Mesenteric fat pad (tissue), 1 donor: ENCODE measurements at regions not wholly inside any gene's neighbourhood (a gene's known extent, or its start where the extent isn't known, plus 50 kb on each side); places are given as distances from the start of the nearest gene placed in this dataset.

Experiments
- DNase-seq: peaks from one replicate; pipeline ENCODE4 v3.0.0-alpha.2; 2020; ENCODE audit warnings: low spot score
- donor health status: DM: yes; HTN: yes; CAD: no.

- no peak for DNase-seq
These were observed 183.4 kb downstream of the ENGASE start for GRCh38 chr17:79258041-79258440.

- no peak for DNase-seq
These were observed 181.4 kb downstream of the ENGASE start for GRCh38 chr17:79255926-79256585.

DNA sequence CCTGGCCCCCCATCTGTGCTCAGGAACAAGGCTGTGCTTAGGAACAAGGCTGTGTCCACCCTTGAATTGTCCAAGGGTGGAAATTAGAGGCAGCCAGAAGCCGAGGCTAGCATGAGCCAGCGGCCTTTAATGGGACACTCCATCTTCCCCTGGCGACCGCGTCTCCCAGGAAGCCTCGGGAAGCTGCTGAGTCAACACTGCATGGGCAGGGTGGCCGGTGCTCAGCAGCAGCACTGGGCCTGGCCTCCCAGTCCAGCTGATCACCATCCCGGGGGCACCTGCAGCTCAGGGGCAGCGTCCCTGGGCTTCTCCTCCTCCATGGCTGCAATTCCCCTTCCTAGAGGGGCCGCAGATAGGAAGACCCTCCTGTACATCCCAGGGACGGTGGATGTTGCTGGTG, 180.8 kb downstream of the ENGASE start:
- no peak for DNase-seq

DNA sequence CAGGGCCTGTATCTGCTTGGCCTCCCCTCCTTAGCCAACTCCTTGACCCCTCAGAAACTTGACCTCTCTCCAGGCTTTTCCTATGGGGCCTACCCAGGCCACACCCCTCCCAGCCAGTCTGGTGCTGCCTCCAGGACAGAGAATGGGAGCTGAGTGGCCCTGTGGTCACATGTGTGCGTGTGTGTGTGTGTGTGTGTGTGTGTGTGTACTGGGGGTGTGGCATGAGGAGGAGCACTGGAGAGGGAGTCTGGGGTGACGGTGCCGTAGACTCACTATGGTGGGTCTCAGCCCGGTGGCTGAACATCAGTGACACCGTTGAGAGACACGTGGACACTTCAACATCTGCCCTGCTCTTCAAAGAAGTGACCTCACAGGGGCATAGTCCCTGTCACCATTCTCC, 180.4 kb downstream of the ENGASE start:
- DNase-seq: no peak

DNA sequence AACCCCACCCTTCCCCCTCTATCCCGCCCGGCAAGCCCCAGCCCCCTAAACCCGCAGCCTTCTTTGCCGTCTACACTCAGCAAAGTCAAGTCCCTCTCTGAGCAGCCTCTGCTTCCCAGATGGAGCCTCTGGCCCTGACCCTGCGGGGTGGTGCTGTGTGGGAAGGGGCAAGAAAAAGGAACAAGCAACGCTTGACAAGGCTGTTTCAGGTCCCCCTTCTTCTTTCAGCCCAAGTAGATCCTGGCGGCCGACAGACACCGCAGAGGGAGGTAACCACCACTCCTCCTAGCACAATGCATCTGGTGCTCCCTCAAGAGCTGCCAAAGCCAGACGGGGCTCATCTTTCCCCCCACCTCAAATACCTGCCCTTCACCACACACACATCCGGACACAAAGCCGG, 178.3 kb downstream of the ENGASE start:
- DNase-seq: no peak

DNA sequence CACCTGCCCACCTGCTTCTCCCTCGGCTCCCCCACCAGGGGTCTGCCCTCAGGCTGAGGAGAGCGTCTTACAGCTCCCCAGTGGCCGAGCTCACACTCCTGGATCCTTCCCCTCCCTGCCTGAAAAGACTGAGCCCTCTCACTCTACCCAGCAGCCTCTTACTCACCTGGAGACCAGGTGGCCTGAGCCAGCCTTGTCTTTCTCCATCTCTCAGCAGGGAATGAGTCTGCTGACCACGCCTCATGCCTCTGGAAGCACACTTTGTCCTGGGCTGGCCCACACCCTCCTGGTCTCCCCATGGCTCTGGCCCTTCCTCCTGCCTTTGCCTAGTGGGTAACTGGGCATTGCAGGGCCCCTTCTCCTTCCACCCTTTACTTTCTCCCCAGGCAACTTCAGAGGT, 177.2 kb downstream of the ENGASE start:
- no peak for DNase-seq

DNA sequence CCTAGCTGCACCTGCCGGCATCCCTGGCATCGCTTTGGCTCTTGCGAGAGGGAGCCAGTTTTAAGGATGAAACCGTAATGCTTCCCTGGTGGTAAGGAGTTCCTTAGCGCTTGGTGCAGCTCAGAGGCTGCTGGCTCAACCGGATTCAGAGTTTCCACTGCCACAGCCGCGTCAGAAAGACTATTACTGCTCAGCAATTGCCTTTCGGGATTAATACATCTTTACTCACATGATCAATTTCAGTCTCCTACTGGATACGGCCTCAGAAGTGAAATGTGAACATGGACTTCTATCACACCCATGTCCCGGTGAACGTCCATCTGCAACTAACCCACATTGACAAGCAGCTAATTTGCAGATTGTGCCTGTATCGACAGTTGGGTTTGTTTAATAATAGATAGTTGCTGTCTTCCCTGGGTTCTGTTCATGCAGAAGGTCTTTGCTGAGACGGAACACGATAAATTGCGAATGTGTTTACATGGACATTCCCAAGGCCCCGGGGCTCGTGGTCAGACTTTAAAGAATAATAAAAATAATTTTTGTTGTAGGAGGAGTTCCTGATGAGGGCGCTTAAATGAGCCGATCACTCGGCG, 175.4 kb downstream of the ENGASE start:
- no peak for DNase-seq

GRCh38 chr17:79248843-79249493, 174.3 kb downstream of the ENGASE start:
- DNase-seq: no peak

DNA sequence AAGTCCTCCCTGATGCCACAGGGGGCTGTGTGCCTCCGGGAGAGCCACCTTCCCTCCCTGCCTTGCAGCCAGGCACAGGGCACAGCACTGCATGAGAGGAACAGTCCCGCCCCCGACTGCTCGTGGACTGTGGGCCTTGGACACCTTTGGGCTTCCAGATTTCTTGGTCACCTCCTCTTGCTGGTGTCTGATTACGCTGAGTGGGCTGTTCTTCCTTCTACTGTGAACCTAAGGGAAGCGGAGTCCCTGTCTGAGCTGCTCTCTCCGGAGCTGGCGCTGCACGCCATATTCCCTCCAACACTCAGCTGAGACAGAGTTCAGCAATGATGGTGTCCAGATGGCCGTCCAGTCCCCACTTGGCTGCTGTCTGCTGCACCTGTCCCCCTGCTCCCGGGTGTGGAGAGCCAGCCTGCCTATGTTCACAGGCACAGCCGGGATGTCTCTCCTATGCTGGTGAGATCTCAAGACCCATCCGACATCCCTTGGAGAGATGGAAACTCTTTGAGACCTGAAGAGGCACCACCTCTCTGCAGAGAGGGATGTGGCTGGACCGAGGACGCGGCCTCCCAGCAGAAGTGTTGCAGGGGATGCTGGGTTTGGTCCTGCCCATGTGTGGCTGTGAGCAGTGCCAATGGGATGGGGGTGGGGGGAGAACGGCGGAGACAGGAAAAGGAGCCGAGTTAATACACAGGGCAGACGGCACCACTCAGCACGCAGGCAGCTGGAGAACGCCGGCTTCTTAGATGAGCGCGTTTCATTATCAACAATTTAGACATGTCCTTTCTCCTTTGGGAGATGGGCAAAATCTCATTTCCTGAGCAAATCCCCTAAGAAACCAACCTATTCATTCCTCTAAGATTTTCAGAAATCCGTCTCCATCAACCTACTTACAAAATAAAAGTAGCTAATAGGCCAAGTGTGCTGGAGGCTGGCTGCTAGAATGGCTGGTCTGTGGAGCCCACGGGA, 171.9 kb downstream of the ENGASE start:
- no peak for DNase-seq

- no peak for DNase-seq
These were observed 170.0 kb downstream of the ENGASE start for GRCh38 chr17:79244665-79245064.

DNA sequence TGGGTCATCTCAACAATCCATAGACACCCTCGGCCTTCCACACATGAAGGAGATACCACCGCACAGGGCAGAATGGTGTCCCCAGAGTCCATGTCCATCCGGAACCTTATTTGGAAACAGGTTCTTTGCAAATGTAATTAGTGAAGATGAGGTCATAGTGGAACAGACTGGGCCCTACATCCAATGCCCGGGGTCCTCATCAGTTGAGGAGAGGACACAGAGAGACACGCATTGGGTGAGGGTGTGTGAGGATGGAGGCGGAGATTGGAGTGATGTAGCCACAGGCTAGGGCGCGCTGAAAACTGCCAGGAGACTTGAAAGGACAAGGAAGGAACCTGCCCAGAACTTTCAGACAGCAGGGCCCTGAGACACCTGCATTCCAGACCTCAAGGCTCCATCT, 169.4 kb downstream of the ENGASE start:
- DNase-seq: no peak

DNA sequence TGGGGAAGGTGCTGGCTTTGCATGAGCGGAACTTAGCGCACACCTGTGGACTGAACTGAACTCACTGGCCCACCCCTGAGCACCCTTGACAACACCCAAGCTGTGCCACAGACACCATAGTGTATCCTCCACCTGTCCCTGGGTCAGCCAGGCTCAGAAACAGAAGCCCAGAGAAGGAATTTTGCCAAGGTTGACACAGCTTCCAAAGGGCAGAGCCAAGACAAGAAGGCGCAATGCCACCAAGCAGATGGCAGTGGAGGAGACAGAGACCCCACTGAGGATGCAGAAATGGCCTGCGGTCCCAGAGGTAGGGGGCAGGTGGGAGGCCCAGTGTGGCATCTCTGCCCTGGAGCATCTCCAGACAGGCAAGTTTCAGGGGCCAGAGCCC, 169.0 kb downstream of the ENGASE start:
- no peak for DNase-seq

DNA sequence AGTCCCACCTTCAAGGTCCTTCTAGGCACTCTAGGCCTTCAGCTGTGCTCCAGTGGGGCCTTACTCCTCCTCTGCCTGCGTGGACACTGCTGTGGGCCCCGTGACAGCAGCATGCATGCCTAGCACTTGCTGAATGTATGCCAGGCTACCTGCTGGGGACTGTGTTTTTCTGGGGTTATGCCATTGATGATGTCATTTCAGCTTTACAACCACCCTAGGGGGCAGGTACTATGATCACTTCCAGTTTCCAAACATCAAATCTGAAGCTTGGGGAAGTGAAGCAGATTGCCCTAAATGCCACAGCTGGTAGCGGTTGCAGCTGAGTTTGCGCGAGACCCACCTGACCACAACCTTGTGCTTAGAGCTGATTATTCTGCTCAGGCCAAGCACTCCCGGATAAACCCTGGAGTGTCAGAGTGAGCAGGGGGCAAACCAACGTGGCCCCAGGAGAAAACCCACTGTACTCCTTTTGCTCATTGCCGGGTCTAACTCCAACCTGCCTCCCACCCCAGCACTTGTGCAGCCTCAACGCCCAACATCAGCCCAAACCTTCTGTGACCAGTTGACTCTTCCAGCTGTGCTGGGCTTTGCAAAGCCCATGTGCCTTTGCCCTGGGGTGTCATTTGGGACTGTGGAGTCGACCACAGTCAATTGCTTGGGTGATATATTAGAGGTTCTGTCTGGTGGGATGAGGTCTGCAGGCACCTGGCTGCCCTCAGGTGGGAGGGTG, 168.4 kb downstream of the ENGASE start:
- no peak for DNase-seq

- DNase-seq: no peak
These were observed 167.8 kb downstream of the ENGASE start for GRCh38 chr17:79242393-79242792.

DNA sequence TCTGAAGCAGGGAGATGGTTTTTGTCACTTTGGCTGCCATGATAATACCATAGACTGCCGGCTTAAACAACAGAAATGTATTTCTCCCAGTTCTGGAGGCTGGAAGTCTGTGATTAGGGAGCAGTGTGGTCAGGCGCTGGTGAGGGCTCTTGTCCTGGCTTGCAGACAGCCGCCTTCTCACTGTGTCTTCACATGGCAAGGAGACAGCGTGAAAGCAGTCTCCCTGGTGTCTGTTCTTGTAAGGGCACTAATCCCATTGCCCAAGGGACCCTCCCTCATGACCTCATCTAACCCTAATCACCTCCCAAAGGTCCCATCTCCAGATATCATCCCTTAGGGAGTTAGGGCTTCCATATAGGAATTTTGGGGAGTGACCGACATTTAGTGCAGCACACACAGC, 167.0 kb downstream of the ENGASE start:
- no peak for DNase-seq

- no peak for DNase-seq
These were observed 164.6 kb downstream of the ENGASE start for GRCh38 chr17:79239205-79239604.

DNA sequence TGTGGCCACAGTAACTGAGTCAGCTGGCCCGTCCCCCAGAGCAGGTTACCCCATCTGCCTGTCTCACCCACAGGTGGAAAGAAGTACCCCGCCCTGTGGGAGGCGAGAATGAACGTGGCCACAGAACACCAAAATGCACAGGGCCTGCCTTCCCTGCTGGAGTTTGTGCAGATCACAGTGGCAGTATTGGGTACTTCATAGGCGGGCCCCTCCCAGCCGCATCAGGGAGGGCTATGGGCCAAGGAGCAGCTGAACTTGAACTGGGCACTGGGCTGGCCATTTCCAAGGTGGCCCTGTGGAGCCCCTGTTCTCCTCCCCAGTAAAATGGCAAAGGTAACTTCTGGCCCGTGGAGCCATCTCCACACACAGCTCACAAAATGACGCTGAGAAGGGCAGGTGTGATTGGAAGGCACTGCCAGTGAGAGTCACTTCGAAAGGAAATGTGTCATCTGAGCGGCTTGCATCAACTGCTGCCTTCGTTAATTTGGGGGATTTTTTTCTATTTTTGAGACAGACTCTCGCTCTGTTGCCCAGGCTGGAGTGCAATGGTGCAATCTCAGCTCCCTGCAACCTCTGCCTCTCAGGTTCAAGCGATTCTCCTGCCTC, 162.9 kb downstream of the ENGASE start:
- DNase-seq: no peak

DNA sequence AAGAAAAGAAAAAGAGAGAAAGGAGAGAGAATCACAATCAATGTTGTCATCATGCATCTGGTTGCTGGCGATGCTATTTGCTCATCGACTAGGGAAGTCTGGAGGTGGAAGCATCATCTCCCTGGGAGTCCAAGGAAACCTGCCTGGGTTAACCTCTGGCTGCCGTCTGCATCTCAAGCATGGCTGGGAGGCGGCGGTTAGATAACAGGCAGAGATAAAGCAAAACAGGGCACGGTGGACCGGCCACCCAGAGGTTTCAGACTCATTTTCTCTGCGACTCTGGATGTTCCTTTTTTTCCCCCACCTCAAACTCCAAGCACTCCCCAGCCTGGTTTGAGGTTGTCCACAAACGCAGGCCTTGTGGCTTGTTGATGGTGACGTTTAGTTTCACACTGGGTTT, 161.2 kb downstream of the ENGASE start:
- DNase-seq: no peak

DNA sequence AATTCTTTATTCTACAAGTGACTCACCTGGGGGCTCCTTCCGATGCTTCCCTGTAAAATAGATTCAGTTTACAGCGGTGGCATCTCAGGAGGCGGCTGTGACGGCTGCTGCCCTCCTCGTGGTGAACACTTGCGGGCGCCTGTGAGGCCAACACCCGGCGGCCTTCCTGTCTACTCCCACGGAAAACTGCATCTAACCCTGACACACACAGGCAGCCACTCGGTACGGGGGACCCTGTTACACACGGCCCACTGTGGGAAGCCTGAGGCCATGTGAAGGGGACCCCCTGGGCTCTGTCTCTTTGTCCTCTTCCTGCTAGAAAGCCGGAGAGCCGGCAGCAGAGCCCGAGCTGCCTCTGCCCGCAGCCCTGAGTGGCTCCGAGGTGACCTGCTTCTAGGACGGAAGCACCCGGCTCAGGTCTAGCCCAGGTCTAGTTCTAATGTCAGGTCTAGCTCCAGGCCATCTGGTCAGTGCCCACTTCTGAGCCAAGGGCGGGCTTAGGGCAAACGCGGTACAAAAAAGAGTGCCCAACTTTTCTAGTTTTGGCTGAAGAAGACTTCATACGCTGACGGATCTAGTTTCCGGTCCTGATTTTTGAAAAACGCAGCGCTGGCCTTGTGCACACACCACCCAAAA, 159.4 kb downstream of the ENGASE start:
- DNase-seq: no peak

DNA sequence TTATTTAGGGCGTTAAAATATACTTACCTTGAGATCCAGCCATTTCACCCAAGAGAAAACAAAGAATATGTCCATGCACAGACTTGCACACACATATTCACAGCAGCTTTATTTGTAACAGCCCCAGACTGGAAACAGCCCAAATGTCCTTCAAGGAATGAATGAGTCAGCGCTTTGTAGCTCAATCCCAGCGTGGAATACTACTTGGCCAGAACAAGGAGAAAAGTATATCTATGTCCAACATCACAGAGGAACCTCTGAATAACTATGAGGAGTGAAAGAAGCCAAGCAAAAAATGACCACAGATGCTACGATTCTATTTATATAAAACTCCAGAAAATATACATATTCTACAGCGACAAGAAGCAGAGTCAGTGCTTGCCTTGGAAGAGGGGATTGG, 158.3 kb downstream of the ENGASE start:
- no peak for DNase-seq
